GM13976 (cell line): ENCODE measurements at regions not wholly inside any gene's neighbourhood (a gene's known extent, or its start where the extent isn't known, plus 50 kb on each side); places are given as distances from the start of the nearest gene placed in this dataset.

ENCODE experiments used
- DNase-seq: peaks from one replicate; pipeline ENCODE4 v3.0.0; 2012; ENCODE audit warnings: low spot score
- in situ Hi-C: fragments of 300-500 bp; cut with MboI; formaldehyde crosslinking; loops from one replicate; pipeline ENCODE4 v1.12.0; 2022; ENCODE audit warnings: low sequenced_read_pairs, mixed read lengths, inconsistent platforms; ENCODE audit not compliant: unreplicated experiment
- TF ChIP-seq, protein P1 (sequence below): IDR thresholded peaks from 2 replicates; pipeline ENCODE4 v1.5.1; 2012; ENCODE audit warnings: borderline replicate concordance, mild to moderate bottlenecking; ENCODE audit not compliant: insufficient read depth; ENCODE audit errors: extremely low read depth, missing control alignments, control extremely low read depth

DNA sequence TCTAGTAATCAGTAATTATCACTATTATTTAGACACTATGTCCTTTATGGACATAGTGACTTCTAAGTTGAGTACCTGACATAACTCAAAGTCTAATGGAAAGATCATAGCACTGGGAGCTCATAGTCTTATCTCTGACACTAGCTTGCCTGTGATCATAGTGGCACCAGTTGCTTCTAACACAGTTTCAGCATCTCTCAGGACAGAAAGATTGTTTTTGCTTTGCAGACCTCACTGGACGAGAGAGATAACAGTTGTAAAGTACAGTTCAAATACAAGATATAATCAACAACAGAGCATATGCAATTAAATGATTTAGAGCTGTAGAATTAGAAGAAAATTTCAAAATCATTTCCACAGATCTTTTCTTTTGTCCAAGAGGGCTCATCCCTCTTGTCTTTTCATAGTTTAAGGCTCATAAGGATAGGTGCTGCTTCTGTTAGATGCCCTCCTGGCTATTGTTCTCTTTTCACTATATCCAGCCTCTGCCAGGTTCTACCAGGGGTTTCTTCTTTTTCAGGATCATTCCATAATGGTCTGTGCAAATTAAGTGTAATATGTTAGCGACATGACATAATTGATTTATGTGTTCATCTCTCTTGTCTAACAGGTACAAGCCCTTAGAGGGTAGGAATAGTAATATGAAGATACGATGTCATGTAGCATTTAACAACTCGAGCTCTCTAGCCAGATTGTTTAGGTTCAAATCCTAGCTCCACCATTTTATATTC, 1175.4 kb upstream of the TENM4 start:
- TF ChIP-seq, protein P1, sequence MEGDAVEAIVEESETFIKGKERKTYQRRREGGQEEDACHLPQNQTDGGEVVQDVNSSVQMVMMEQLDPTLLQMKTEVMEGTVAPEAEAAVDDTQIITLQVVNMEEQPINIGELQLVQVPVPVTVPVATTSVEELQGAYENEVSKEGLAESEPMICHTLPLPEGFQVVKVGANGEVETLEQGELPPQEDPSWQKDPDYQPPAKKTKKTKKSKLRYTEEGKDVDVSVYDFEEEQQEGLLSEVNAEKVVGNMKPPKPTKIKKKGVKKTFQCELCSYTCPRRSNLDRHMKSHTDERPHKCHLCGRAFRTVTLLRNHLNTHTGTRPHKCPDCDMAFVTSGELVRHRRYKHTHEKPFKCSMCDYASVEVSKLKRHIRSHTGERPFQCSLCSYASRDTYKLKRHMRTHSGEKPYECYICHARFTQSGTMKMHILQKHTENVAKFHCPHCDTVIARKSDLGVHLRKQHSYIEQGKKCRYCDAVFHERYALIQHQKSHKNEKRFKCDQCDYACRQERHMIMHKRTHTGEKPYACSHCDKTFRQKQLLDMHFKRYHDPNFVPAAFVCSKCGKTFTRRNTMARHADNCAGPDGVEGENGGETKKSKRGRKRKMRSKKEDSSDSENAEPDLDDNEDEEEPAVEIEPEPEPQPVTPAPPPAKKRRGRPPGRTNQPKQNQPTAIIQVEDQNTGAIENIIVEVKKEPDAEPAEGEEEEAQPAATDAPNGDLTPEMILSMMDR = no peak
- no peak for DNase-seq
- in situ Hi-C loops = no loop called here

DNA sequence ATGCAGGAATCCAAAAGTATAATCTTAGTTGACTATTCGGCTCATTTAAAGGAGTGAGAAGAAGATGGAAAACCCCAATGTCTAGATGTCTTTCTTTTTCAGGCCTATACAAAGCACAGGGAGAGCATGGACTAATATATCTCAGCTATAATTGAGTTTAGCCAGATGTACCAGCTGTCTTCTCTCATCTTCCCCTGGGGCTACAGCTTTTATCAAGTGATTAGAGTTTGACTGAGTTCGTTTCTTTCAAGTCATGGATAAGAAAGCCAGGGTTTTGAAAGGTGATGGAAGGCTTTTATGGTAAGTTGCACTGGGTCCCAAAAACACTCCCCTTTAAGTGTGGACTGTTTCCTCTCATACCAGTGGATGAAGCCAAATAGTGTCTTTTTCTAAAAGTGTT, 1172.8 kb upstream of the TENM4 start:
- in situ Hi-C loops = no loop called here
- DNase-seq = no peak
- TF ChIP-seq, protein P1 = no peak

DNA sequence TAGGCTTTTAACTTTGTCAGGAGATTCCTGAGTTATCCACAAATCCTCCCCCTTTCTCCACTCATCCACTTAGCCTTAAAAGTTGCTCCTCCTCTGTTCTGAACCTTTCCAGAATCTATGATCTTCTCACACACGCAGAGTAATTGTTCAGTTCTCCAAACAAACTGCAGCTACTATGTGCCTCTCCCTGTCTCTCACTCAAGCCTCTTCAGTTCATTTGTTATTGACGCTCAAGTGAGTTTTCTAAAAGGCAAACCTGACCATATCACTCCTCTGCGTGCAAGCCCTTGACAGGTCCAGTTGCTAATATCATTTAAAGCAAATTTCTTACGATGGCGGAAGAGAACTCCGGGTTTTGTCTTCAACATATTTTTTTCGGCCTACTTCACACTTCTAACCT, 1169.7 kb upstream of the TENM4 start:
- TF ChIP-seq, protein P1 = no peak
- in situ Hi-C loops = no loop called here
- no peak for DNase-seq

DNA sequence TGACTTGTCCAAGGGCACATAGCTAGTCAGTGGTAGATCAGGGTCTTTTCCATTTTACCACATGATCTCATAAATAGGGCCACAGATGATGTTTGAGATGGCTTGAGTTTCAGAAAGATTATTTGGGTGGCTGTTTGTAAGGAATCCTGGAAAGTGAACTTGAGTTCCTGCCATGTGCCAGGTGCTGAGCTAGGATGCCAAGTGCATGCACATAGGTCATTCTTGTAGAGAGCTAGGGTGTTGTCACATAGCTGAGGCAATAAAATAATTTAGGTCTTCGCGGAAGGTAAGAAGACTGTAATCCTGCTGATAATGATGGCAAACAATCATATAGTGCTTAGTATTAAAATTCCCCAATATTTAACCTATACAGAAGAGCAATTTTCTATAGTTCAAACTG, 1162.6 kb upstream of the TENM4 start:
- in situ Hi-C loops = no loop called here
- TF ChIP-seq, protein P1 = no peak

DNA sequence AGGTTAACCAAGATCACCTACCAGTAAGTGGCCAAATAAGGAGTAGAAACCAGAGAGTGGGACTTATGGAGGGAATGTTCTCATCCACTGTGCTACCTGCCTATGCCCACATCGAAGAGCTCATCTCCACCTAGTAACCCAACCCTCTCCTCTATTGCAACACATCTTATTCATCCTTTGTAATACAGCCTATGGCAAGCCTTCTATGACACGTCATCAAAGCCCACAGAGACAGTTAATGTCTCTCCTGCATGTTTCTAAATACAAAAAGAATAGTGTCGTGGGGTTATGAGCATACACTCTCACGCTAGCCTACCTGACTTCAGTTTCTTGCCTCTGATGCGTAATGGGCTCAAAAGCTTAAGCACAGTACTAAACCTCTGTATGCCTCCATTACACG, 1158.1 kb upstream of the TENM4 start:
- DNase-seq = no peak
- in situ Hi-C loops = no loop called here
- TF ChIP-seq, protein P1 = no peak

More for the DNA sequence above, 1162.6 kb upstream of the TENM4 start:
- DNase-seq = no peak

DNA sequence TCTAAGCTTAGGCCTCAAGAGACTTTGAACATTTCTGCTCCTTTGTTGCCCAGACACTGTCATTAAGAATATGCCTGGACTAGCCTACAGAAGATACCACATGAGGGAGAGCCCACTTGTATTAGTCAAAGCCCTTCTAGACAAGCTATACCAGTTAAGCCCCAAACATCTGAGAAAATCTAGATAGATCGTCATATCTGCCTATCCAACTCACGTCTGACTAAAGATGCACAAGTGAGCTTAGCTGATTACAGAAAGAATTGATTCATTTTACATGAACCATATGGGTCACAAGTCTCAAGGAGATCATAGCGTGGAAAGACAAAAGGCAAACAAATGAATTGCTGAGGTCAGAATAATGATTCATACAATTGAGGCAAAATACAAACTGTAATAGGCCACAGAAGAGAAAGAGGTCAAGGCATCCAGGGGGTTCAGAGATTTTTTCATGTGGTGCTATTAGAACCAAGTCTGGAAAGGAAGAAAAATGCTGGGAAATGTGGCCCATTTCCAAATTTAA, 1155.5 kb upstream of the TENM4 start:
- TF ChIP-seq, protein P1 = no peak
- no peak for DNase-seq
- in situ Hi-C loops = no loop called here

DNA sequence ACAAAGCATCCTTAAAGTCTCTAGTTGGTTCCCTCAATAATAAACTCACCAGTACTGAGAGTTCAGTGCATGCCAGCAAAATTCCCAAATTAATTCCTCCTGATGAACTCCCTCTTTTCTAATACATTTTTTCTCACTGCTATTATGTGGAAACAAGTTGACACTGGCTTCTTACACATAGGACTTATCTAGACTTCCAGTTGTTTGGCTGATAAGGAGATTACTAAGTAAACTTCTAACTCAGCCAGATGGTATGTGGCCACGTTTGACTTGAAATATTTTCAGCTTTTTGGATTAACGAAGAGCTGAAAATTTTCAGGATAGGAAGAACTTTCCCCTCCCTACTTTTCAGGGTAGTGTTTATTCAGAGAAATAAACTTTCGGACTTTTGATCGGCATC, 1154.2 kb upstream of the TENM4 start:
- DNase-seq = no peak
- TF ChIP-seq, protein P1 = no peak
- in situ Hi-C loops = no loop called here
